Testis (tissue), 2 donors: ENCODE measurements at regions not wholly inside any gene's neighbourhood (a gene's known extent, or its start where the extent isn't known, plus 50 kb on each side); places are given as distances from the start of the nearest gene placed in this dataset.

ENCODE experiments used
- CTCF ChIP-seq, 3 experiments: fragments of 450-650 bp in 2 of 3; fragments of 200-600 bp in 1 of 3; sonication (generic) in 1 of 3; IDR thresholded peaks; one replicate each; pipeline ENCODE4 v1.5.1; 2016 to 2019; ENCODE audit warnings: antibody characterized with exemption in 3 of 3, mild to moderate bottlenecking in 2 of 3, moderate library complexity in 1 of 3
- POLR2A ChIP-seq: fragments of 450-650 bp; IDR thresholded peaks from one replicate; pipeline ENCODE4 v1.6.1; 2017; ENCODE audit warnings: antibody characterized with exemption, mild to moderate bottlenecking, moderate library complexity

- TF ChIP-seq CTCF (IDR thresholded peaks at IDR 0.05) (no peak), POLR2A (no peak)
Measured at GRCh38 chr15:97224191-97224641, 736.3 kb upstream of the ARRDC4 start.
